Left ventricle myocardium inferior (tissue), 1 donor: ENCODE measurements at regions not wholly inside any gene's neighbourhood (a gene's known extent, or its start where the extent isn't known, plus 50 kb on each side); places are given as distances from the start of the nearest gene placed in this dataset.

Source experiments
- DNase-seq: peaks from one replicate; pipeline ENCODE4 v3.0.0-alpha.2; 2020
- H3K27ac ChIP-seq: fragments of 200-600 bp; replicated peaks from 2 replicates; pipeline ENCODE4 v1.8.0; 2021
- H3K27me3 ChIP-seq: fragments of 200-600 bp; 2 replicates; pipeline ENCODE4 v1.8.0; 2021; ENCODE audit warnings: low read depth
- H3K36me3 ChIP-seq: fragments of 200-600 bp; 2 replicates; pipeline ENCODE4 v1.8.0; 2021
- H3K4me1 ChIP-seq: fragments of 200-600 bp; 2 replicates; pipeline ENCODE4 v1.8.0; 2021
- H3K4me3 ChIP-seq: fragments of 200-600 bp; 2 replicates; pipeline ENCODE4 v1.8.0; 2021; ENCODE audit warnings: mild to moderate bottlenecking, moderate library complexity
- H3K9me3 ChIP-seq: fragments of 200-600 bp; replicated peaks from 2 replicates; pipeline ENCODE4 v1.8.0; 2021
- intact Hi-C: fragments of 100-400 bp; cut with micrococcal nuclease; formaldehyde crosslinking; loops from one replicate; pipeline ENCODE4 v1.11.0; 2022
- TF ChIP-seq, protein P1 (sequence below): fragments of 200-600 bp; IDR thresholded peaks from 2 replicates; pipeline ENCODE4 v1.8.0; 2021; ENCODE audit warnings: antibody characterized with exemption, mild to moderate bottlenecking, borderline replicate concordance
- donor health status: DM: no; HTN: yes; CAD: no; lungs with severe emphysema.

DNA sequence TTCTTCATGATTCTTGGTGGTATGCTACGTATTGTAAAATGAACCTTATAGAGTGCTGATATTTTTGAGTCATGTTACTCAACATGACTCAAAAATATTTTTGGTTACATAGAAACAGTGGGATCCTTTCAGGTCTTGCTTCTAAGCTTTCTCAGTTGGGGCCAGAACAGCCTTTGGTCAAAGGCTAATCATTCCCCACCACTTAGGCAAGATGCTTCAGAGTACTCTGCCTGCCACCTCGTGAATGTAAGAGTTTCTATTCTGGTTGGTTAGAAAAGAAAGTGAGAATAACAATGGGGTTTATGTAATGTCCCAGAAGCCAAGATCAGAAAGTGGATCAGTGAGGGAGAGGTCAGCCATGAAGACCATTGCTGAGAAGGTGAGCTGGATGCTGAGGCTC lies 327.8 kb downstream of the TCERG1L start:
- Histone ChIP-seq H3K36me3 (no peaks in the 10 kb centered on the region), H3K4me3 (no peak overlapping the region), H3K27ac (no peak overlapping the region), H3K27me3 (peaks cover 28% of the 10 kb centered on the region), H3K9me3 (peaks cover 11% of the 10 kb centered on the region), H3K4me1 (no peaks in the 10 kb centered on the region)
- no peak for DNase-seq
- TF ChIP-seq, protein P1, sequence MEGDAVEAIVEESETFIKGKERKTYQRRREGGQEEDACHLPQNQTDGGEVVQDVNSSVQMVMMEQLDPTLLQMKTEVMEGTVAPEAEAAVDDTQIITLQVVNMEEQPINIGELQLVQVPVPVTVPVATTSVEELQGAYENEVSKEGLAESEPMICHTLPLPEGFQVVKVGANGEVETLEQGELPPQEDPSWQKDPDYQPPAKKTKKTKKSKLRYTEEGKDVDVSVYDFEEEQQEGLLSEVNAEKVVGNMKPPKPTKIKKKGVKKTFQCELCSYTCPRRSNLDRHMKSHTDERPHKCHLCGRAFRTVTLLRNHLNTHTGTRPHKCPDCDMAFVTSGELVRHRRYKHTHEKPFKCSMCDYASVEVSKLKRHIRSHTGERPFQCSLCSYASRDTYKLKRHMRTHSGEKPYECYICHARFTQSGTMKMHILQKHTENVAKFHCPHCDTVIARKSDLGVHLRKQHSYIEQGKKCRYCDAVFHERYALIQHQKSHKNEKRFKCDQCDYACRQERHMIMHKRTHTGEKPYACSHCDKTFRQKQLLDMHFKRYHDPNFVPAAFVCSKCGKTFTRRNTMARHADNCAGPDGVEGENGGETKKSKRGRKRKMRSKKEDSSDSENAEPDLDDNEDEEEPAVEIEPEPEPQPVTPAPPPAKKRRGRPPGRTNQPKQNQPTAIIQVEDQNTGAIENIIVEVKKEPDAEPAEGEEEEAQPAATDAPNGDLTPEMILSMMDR = no peak
- intact Hi-C loops = no loop called here

- Histone ChIP-seq H3K4me1 (no peaks in the 10 kb centered on the region), H3K9me3 (peaks cover 11% of the 10 kb centered on the region), H3K27ac (no peak overlapping the region), H3K4me3 (no peak overlapping the region), H3K27me3 (peaks cover 36% of the 10 kb centered on the region), H3K36me3 (no peaks in the 10 kb centered on the region)
- no peak for DNase-seq
- TF ChIP-seq, protein P1 = no peak
- intact Hi-C loops = no loop called here
Measured at GRCh38 chr10:130984686-130985085, 326.8 kb downstream of the TCERG1L start.

DNA sequence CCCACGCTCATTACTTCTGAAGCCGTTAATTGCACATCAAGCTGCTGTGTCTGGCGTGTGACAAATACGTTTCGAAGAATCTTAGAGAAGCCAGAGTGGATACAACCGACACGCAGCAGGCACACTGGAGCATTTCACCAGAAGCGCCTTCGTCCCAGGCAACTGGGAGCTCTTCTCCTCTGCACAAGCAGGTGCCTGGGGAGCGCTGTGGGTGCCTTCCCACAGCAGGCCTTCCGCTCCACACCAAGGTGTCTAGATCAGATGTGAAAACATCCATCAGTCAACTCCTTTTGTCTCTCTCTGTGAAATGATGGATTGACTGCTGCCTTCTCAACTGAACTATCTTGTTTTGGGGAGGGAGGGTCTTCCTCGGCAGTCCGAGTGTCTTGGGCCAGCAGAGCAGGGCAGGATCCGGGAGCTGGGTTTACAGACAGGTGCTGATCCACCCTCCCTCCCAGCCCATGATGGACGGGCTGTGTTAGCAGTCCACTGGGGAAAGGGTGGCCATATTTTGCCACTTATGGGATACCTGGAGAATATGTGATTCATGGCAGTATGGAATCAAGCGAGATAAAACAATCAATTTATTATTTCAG lies 326.3 kb downstream of the TCERG1L start:
- Histone ChIP-seq H3K27ac (no peak overlapping the region), H3K36me3 (no peaks in the 10 kb centered on the region), H3K9me3 (peaks cover 11% of the 10 kb centered on the region), H3K4me1 (no peaks in the 10 kb centered on the region), H3K27me3 (peaks cover 38% of the 10 kb centered on the region), H3K4me3 (no peak overlapping the region)
- intact Hi-C loops = no loop called here
- DNase-seq = no peak
- TF ChIP-seq, protein P1 = no peak

DNA sequence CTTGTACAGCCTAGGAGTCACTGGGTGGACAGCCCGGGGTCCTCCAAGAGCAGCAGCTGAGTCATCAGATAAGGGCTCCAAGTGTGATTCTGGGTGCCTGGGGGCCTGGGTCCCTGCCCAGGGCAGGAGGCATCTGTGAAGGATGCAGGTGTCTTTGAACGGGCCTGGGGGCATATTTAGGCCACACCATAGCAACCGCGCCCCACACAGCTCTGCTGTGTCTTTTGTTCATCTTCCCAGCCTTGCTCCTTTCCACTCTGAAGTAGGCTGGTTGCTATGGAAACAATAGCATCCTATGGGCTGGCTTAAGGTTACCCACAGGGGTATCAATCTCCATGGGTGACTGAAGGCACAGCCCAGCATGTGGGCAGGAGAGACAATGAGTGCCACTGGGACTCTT lies 324.7 kb downstream of the TCERG1L start:
- no peak overlapping the region for H3K27ac ChIP-seq
- H3K36me3 ChIP-seq = no peaks in the 10 kb centered on the region
- no peaks in the 10 kb centered on the region for H3K4me1 ChIP-seq
- peaks cover 11% of the 10 kb centered on the region for H3K9me3 ChIP-seq
- intact Hi-C loops = no loop called here
- TF ChIP-seq, protein P1 = no peak
- H3K4me3 ChIP-seq = no peak overlapping the region
- peaks cover 48% of the 10 kb centered on the region for H3K27me3 ChIP-seq
- no peak for DNase-seq

GRCh38 chr10:130987401-130987800 lies 324.1 kb downstream of the TCERG1L start:
- H3K4me1 ChIP-seq = no peaks in the 10 kb centered on the region
- H3K36me3 ChIP-seq = no peaks in the 10 kb centered on the region
- H3K27ac ChIP-seq = no peak overlapping the region
- no peak overlapping the region for H3K4me3 ChIP-seq
- TF ChIP-seq, protein P1 = no peak
- H3K9me3 ChIP-seq = peaks cover 11% of the 10 kb centered on the region
- H3K27me3 ChIP-seq = peaks cover 53% of the 10 kb centered on the region
- DNase-seq = no peak
- intact Hi-C loops = no loop called here
